ENCODE measurements at regions not wholly inside any gene's neighbourhood (a gene's known extent, or its start where the extent isn't known, plus 50 kb on each side); places are given as distances from the start of the nearest gene placed in this dataset.

GRCh38 chr10:44771233-44771995 is 139.7 kb upstream of the TMEM72 start:
- no peaks in the 10 kb centered on the region for H3K9me3 Mint-ChIP-seq (ENCODE audit: low read depth, unreplicated experiment)

GRCh38 chr10:44773565-44773964 is 137.6 kb upstream of the TMEM72 start:
- TF ChIP-seq CTCF (IDR thresholded peaks at IDR 0.05; ENCODE audit: unreplicated experiment), result no peak
- CTCF ChIA-PET, result no interaction called here
- H3K4me1 Mint-ChIP-seq (ENCODE audit: low read depth, unreplicated experiment), result no peaks in the 10 kb centered on the region
- no TSS peak for BruUV-seq (replicated peaks)
- no peak overlapping the region for H3K4me3 Mint-ChIP-seq (ENCODE audit: low read depth, unreplicated experiment)
- DNase-seq, result no peak
- H3K9me3 Mint-ChIP-seq (ENCODE audit: low read depth, unreplicated experiment), result no peaks in the 10 kb centered on the region
- H3K27ac Mint-ChIP-seq (ENCODE audit: unreplicated experiment), result no peak overlapping the region
- peaks cover 24% of the 10 kb centered on the region for H3K27me3 Mint-ChIP-seq (ENCODE audit: unreplicated experiment)
- H3K36me3 Mint-ChIP-seq (ENCODE audit: insufficient read depth, unreplicated experiment), result no peaks in the 10 kb centered on the region
- intact Hi-C loops (cut with micrococcal nuclease; ENCODE audit: unreplicated experiment), result no loop called here

More at GRCh38 chr10:44771233-44771995, 139.7 kb upstream of the TMEM72 start:
- H3K4me3 Mint-ChIP-seq (ENCODE audit: low read depth, unreplicated experiment), result no peak overlapping the region
- CTCF ChIA-PET, result no interaction called here
- intact Hi-C loops (cut with micrococcal nuclease; ENCODE audit: unreplicated experiment), result no loop called here
- no peaks in the 10 kb centered on the region for H3K4me1 Mint-ChIP-seq (ENCODE audit: low read depth, unreplicated experiment)
- peaks cover 29% of the 10 kb centered on the region for H3K27me3 Mint-ChIP-seq (ENCODE audit: unreplicated experiment)
- no peak for DNase-seq
- H3K36me3 Mint-ChIP-seq (ENCODE audit: insufficient read depth, unreplicated experiment), result no peaks in the 10 kb centered on the region
- TF ChIP-seq CTCF (IDR thresholded peaks at IDR 0.05; ENCODE audit: unreplicated experiment), result no peak
- BruUV-seq (replicated peaks), result no TSS peak
- H3K27ac Mint-ChIP-seq (ENCODE audit: unreplicated experiment), result no peak overlapping the region

- Mint-ChIP-seq H3K27me3 (ENCODE audit: unreplicated experiment) (peaks cover 31% of the 10 kb centered on the region), H3K4me3 (ENCODE audit: low read depth, unreplicated experiment) (no peak overlapping the region), H3K36me3 (ENCODE audit: insufficient read depth, unreplicated experiment) (no peaks in the 10 kb centered on the region), H3K9me3 (ENCODE audit: low read depth, unreplicated experiment) (no peaks in the 10 kb centered on the region), H3K4me1 (ENCODE audit: low read depth, unreplicated experiment) (no peaks in the 10 kb centered on the region), H3K27ac (ENCODE audit: unreplicated experiment) (no peak overlapping the region)
- DNase-seq, result no peak
- TF ChIP-seq CTCF (IDR thresholded peaks at IDR 0.05; ENCODE audit: unreplicated experiment), result no peak
- CTCF ChIA-PET, result no interaction called here
- BruUV-seq (replicated peaks), result no TSS peak
- intact Hi-C loops (cut with micrococcal nuclease; ENCODE audit: unreplicated experiment), result no loop called here
Measured at GRCh38 chr10:44774676-44775401, 136.3 kb upstream of the TMEM72 start.

- BruUV-seq (replicated peaks), result no TSS peak
- Mint-ChIP-seq H3K4me3 (ENCODE audit: low read depth, unreplicated experiment) (no peak overlapping the region), H3K27me3 (ENCODE audit: unreplicated experiment) (peaks cover 36% of the 10 kb centered on the region), H3K36me3 (ENCODE audit: insufficient read depth, unreplicated experiment) (no peaks in the 10 kb centered on the region), H3K27ac (ENCODE audit: unreplicated experiment) (no peak overlapping the region), H3K4me1 (ENCODE audit: low read depth, unreplicated experiment) (no peaks in the 10 kb centered on the region), H3K9me3 (ENCODE audit: low read depth, unreplicated experiment) (no peaks in the 10 kb centered on the region)
- intact Hi-C loops (cut with micrococcal nuclease; ENCODE audit: unreplicated experiment), result no loop called here
- no peak for TF ChIP-seq CTCF (IDR thresholded peaks at IDR 0.05; ENCODE audit: unreplicated experiment)
- DNase-seq, result no peak
- CTCF ChIA-PET, result no interaction called here
Measured at GRCh38 chr10:44775402-44775741, 135.8 kb upstream of the TMEM72 start.

All from Calu3 (cell line).